AG10803 (cell line): ENCODE measurements at regions not wholly inside any gene's neighbourhood (a gene's known extent, or its start where the extent isn't known, plus 50 kb on each side); places are given as distances from the start of the nearest gene placed in this dataset.

ENCODE experiments used
- DNase-seq: peaks from one replicate; pipeline ENCODE4 v3.0.0; 2010; ENCODE audit warnings: low read depth
- H3K4me3 ChIP-seq: 2 replicates; pipeline ENCODE4 v1.5.1; 2011; ENCODE audit warnings: mild to moderate bottlenecking, low read length, control low read depth
- CTCF ChIP-seq: conservative IDR thresholded peaks from 2 replicates; pipeline ENCODE4 v1.5.1; 2011; ENCODE audit warnings: mild to moderate bottlenecking, low read length, control low read depth, inconsistent platforms

- DNase-seq: no peak
- TF ChIP-seq CTCF: no peak
- no peak overlapping the region for H3K4me3 ChIP-seq
Observed at GRCh38 chr3:10763248-10763620, 52.8 kb upstream of the SLC6A11 start.

GRCh38 chr3:10763817-10764258 is 52.2 kb upstream of the SLC6A11 start:
- H3K4me3 ChIP-seq: no peak overlapping the region
- DNase-seq: no peak
- no peak for TF ChIP-seq CTCF

- TF ChIP-seq CTCF: no peak
- no peak for DNase-seq
- no peak overlapping the region for H3K4me3 ChIP-seq
Observed at GRCh38 chr3:10764259-10765051, 51.6 kb upstream of the SLC6A11 start.

GRCh38 chr3:10766049-10766705 is 49.9 kb upstream of the SLC6A11 start:
- TF ChIP-seq CTCF: no peak

More at GRCh38 chr3:10766049-10766705, 49.9 kb upstream of the SLC6A11 start:
- DNase-seq: no peak
- H3K4me3 ChIP-seq: no peak overlapping the region
